Panc1 (cell line): ENCODE measurements at regions not wholly inside any gene's neighbourhood (a gene's known extent, or its start where the extent isn't known, plus 50 kb on each side); places are given as distances from the start of the nearest gene placed in this dataset.

Experiments used
- CTCF ChIP-seq: fragments of 450-650 bp; IDR thresholded peaks from 2 replicates; pipeline ENCODE4 v1.5.1; 2017; ENCODE audit warnings: mild to moderate bottlenecking
- POLR2AphosphoS5 ChIP-seq: IDR thresholded peaks from 2 replicates; pipeline ENCODE4 v1.6.1; 2012; ENCODE audit warnings: mild to moderate bottlenecking, low read depth, low read length, moderate library complexity
- REST ChIP-seq, 2 experiments: IDR thresholded peaks; 2 replicates each; pipeline ENCODE4 v1.6.1; 2011 to 2012; ENCODE audit warnings: low read depth in 2 of 2, control low read depth in 1 of 2, low read length in 1 of 2, mild to moderate bottlenecking in 1 of 2, moderate library complexity in 1 of 2; ENCODE audit not compliant: insufficient read depth in 1 of 2
- TCF7L2 ChIP-seq: IDR thresholded peaks from 2 replicates; pipeline ENCODE4 v1.6.1; 2011; ENCODE audit warnings: mild to moderate bottlenecking, low read depth, low read length, inconsistent platforms

DNA sequence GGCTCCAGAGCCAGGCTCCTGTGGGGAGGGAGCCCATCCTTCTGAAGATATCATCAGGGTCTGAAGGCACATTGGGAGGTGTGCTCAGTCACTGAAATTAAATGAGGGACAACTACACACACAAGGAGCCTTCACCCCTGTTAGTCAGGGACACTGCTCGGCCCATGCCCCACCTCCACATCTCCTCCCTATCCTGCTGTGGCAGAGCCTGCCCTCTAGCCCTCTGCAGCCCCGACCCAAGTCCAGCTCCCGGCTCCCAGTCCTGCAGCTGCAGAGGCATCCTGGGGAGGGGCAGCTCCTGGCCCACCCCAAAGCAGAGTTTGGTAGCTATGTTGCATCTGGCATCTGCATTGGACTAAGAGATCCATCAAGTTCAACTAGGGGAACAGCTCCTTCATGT lies 136.3 kb downstream of the ZNF248 start:
- TF ChIP-seq CTCF (no peak), TCF7L2 (no peak), POLR2AphosphoS5 (no peak), REST (IDR thresholded peaks at IDR 0.05; ENCODE audit: insufficient read depth in 1 of 2, low read depth in 2 of 2, low read length in 1 of 2) (no peak)
